Kidney glomerular epithelial cell (primary cell): ENCODE measurements at regions not wholly inside any gene's neighbourhood (a gene's known extent, or its start where the extent isn't known, plus 50 kb on each side); places are given as distances from the start of the nearest gene placed in this dataset.

ENCODE experiments used
- DNase-seq: peaks from one replicate; lab custom pipeline; 2025; lab: John Stamatoyannopoulos, UW

GRCh38 chr2:83650161-83650560 lies 808.9 kb downstream of the SUCLG1 start:
- no peak for DNase-seq

GRCh38 chr2:83640506-83640905 lies 818.6 kb downstream of the SUCLG1 start:
- no peak for DNase-seq

GRCh38 chr2:83633423-83633822 lies 825.7 kb downstream of the SUCLG1 start:
- DNase-seq = no peak

- no peak for DNase-seq
Observed at GRCh38 chr2:83630351-83630750, 828.7 kb downstream of the SUCLG1 start.

- DNase-seq = no peak
Observed at GRCh38 chr2:83615511-83615910, 843.6 kb downstream of the SUCLG1 start.

GRCh38 chr2:83613178-83613577 lies 845.9 kb downstream of the SUCLG1 start:
- no peak for DNase-seq

GRCh38 chr2:83602753-83603152 lies 856.3 kb downstream of the SUCLG1 start:
- no peak for DNase-seq

- no peak for DNase-seq
Observed at GRCh38 chr2:83596592-83597282, 862.3 kb downstream of the SUCLG1 start.

- no peak for DNase-seq
Observed at GRCh38 chr2:83595926-83596325, 863.2 kb downstream of the SUCLG1 start.

- DNase-seq = no peak
Observed at GRCh38 chr2:83595121-83595690, 863.9 kb downstream of the SUCLG1 start.

GRCh38 chr2:83594241-83595120 lies 864.6 kb downstream of the SUCLG1 start:
- no peak for DNase-seq

GRCh38 chr2:83587309-83587708 lies 871.8 kb downstream of the SUCLG1 start:
- no peak for DNase-seq

GRCh38 chr2:83585250-83585649 lies 873.8 kb downstream of the SUCLG1 start:
- no peak for DNase-seq

- no peak for DNase-seq
Observed at GRCh38 chr2:83584672-83585071, 874.4 kb downstream of the SUCLG1 start.

- no peak for DNase-seq
Observed at GRCh38 chr2:83582589-83582988, 876.5 kb downstream of the SUCLG1 start.

- DNase-seq = no peak
Observed at GRCh38 chr2:83579507-83579906, 879.6 kb downstream of the SUCLG1 start.

- no peak for DNase-seq
Observed at GRCh38 chr2:83578405-83578804, 880.7 kb downstream of the SUCLG1 start.

- DNase-seq = no peak
Observed at GRCh38 chr2:83574614-83575013, 884.5 kb downstream of the SUCLG1 start.

GRCh38 chr2:83573060-83573459 lies 886.0 kb downstream of the SUCLG1 start:
- no peak for DNase-seq

GRCh38 chr2:83572400-83572799 lies 886.7 kb downstream of the SUCLG1 start:
- no peak for DNase-seq

- no peak for DNase-seq
Observed at GRCh38 chr2:83567551-83567950, 891.5 kb downstream of the SUCLG1 start.

- no peak for DNase-seq
Observed at GRCh38 chr2:83565626-83566025, 893.5 kb downstream of the SUCLG1 start.

- no peak for DNase-seq
Observed at GRCh38 chr2:83565181-83565580, 893.9 kb downstream of the SUCLG1 start.
